Psoas muscle (tissue), 7 donors: ENCODE measurements at regions not wholly inside any gene's neighbourhood (a gene's known extent, or its start where the extent isn't known, plus 50 kb on each side); places are given as distances from the start of the nearest gene placed in this dataset.
A peak's percentile ranks its signal among the peaks of the same experiment; 100 is the strongest.

Source experiments
- ATAC-seq, 4 donors: fragments of 200-7000 bp; cut with Tn5 transposase; one replicate each; pipeline ENCODE4 v1.9.1; 2020; ENCODE audit warnings: moderate library complexity in 3 of 4, mild to moderate bottlenecking in 2 of 4
- DNase-seq, 2 donors: peaks; one replicate each; pipeline ENCODE4 v3.0.0-alpha.2; 2020
- H3K27ac ChIP-seq: fragments of 200-600 bp; one replicate; pipeline ENCODE4 v1.8.0; 2022
- H3K27me3 ChIP-seq, 3 donors: fragments of 200-600 bp in 1 of 3; one replicate each; pipeline versions ENCODE4 v1.6.1 to v1.8.0; 2013 to 2022; ENCODE audit warnings: low read length in 2 of 3, mild to moderate bottlenecking in 2 of 3, moderate library complexity in 1 of 3; ENCODE audit not compliant: insufficient read depth in 3 of 3
- H3K36me3 ChIP-seq, 2 donors: fragments of 200-600 bp in 1 of 2; one replicate each; pipeline versions ENCODE4 v1.6.1 to v1.8.0; 2013 to 2022; ENCODE audit warnings: low read depth in 1 of 2, mild to moderate bottlenecking in 1 of 2, moderate library complexity in 1 of 2; ENCODE audit not compliant: insufficient read depth in 1 of 2
- H3K4me1 ChIP-seq: fragments of 200-600 bp; one replicate; pipeline ENCODE4 v1.8.0; 2022
- H3K4me3 ChIP-seq: fragments of 200-600 bp; one replicate; pipeline ENCODE4 v1.8.0; 2022; ENCODE audit warnings: mild to moderate bottlenecking
- H3K9me3 ChIP-seq: fragments of 200-600 bp; one replicate; pipeline ENCODE4 v1.8.0; 2022
- WGBS, 3 donors: extraction: QIAGEN DNeasy Blood & Tissue Kit; methylation state at CpG; one replicate each; pipeline versions ENCODE4 v1.1.6 to v1.1.7; 2013; 5-methylcytosine and 5-hydroxymethylcytosine counted together
- intact Hi-C, 2 donors: fragments of 100-400 bp; cut with DNase I; formaldehyde crosslinking; loops; one replicate each; pipeline versions ENCODE4 v1.11.0 to v1.14.2; 2022
- TF ChIP-seq, protein P1 (sequence below): fragments of 200-600 bp; IDR thresholded peaks from one replicate; pipeline ENCODE4 v1.8.0; 2022; ENCODE audit warnings: antibody characterized with exemption
- donor health status: healthy with polysubstance abuse.
- donor health status: DM: no; HTN: no; CAD: no; lungs with moderate emphysema.
- donor health status: Bipolar disorder and iron deficiency.
- donor health status: healthy.
- donor health status: DM: yes; HTN: yes; CAD: no.
- donor health status: DM: no; HTN: no; CAD: no.
- donor health status: DM: yes; HTN: yes; CAD: no.

DNA sequence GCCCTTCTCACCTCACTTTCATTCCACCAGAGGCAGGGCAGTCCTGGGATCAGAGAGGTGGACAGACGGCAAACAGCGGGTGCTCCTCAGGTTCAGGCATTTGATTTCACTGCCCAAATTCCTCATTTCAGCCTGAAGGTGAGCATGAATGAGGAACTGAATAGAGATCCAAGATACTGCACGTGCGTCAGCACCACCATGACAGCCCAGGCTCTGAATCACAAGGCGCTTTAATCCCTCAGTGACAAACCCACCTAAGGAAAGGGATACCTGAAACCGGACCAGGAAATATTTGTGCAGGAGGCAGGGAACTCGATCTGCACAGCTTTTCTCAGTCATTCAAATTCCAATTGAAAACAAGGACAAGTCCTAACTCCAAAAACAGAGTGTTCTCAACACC is 174.8 kb upstream of the HEY2 start:
- intact Hi-C loops: no loop called here
- TF ChIP-seq, protein P1, sequence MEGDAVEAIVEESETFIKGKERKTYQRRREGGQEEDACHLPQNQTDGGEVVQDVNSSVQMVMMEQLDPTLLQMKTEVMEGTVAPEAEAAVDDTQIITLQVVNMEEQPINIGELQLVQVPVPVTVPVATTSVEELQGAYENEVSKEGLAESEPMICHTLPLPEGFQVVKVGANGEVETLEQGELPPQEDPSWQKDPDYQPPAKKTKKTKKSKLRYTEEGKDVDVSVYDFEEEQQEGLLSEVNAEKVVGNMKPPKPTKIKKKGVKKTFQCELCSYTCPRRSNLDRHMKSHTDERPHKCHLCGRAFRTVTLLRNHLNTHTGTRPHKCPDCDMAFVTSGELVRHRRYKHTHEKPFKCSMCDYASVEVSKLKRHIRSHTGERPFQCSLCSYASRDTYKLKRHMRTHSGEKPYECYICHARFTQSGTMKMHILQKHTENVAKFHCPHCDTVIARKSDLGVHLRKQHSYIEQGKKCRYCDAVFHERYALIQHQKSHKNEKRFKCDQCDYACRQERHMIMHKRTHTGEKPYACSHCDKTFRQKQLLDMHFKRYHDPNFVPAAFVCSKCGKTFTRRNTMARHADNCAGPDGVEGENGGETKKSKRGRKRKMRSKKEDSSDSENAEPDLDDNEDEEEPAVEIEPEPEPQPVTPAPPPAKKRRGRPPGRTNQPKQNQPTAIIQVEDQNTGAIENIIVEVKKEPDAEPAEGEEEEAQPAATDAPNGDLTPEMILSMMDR: no peak
- Histone ChIP-seq H3K9me3 (no peaks in the 10 kb centered on the region), H3K4me1 (no peaks in the 10 kb centered on the region), H3K4me3 (no peak overlapping the region), H3K27ac (no peak overlapping the region), H3K36me3 (no peaks in the 10 kb centered on the region), H3K27me3 (no peaks in the 10 kb centered on the region)
- ATAC-seq: peak; percentile 27 to 73 (median 62)
- WGBS, 3 donors: 42 to 64% (median 44%) methylated on average over 7 of the region's 7 CpGs
- no peak for DNase-seq

DNA sequence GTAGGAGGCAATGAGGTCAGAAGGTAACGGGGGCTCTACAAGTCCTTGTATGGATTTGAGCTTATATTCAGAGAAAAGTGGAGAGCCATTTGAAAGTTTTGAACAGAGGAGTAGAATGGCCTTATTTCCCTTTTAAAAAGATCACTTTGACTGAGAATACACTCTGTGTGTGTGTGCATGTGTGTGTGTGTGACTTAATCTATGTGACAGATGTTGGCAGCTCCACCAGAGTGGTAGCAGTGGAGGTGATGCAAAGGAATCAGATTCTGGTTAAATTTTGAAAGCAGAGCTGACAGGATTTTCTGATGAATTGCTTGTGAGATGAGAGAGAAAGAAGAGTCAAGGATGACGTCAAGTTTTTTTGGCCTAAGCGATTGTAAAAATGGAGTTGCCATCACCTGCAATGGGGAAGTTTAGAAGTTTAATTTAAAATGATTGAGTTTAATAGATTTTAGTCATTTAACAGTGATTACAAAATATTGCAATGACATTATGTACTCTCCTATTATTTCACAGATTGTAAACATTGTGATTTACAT is 172.2 kb upstream of the HEY2 start:
- Histone ChIP-seq H3K4me1 (no peaks in the 10 kb centered on the region), H3K9me3 (no peaks in the 10 kb centered on the region), H3K4me3 (no peak overlapping the region), H3K27ac (no peak overlapping the region), H3K27me3 (no peaks in the 10 kb centered on the region), H3K36me3 (no peaks in the 10 kb centered on the region)
- TF ChIP-seq, protein P1: no peak
- WGBS, 3 donors: 84 to 89% (median 85%) methylated on average over 3 of the region's 3 CpGs
- ATAC-seq (no peak), DNase-seq (no peak)
- intact Hi-C loops: no loop called here

DNA sequence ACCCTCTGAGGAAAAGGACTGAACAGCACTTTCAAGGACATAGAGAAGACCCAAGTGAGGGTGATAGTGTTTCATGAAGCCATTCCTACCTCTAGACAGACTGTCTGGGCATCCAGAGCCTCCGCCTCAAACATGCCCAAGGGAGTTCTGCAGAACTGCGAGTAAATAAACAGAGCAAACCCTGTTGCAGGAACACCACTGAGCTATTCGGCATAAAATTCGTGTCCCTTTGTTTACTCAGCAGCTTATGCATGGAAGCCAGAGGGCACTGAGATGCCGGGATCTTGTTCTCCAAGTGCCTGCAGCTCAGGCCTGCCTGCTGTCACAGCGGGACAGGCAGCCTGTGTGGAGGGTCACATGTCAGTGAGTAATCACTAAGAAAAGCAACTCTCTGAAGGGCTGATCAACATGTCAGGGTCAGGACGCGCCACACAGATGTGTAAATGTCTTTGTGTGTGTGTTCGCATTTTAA is 164.9 kb upstream of the HEY2 start:
- DNase-seq (peak; percentile 45 to 86), ATAC-seq (peak; percentile 99 to 100 (median 100))
- Histone ChIP-seq H3K36me3 (no peaks in the 10 kb centered on the region), H3K4me1 (peaks cover 13% of the 10 kb centered on the region), H3K27me3 (no peaks in the 10 kb centered on the region), H3K9me3 (no peaks in the 10 kb centered on the region), H3K27ac (peak overlapping the region; percentile 88), H3K4me3 (peak overlapping the region; percentile 26)
- TF ChIP-seq, protein P1: peak; percentile 20
- intact Hi-C loops: no loop called here
- 11 to 20% (median 15%) methylated on average over 9 of the region's 9 CpGs for WGBS, 3 donors

DNA sequence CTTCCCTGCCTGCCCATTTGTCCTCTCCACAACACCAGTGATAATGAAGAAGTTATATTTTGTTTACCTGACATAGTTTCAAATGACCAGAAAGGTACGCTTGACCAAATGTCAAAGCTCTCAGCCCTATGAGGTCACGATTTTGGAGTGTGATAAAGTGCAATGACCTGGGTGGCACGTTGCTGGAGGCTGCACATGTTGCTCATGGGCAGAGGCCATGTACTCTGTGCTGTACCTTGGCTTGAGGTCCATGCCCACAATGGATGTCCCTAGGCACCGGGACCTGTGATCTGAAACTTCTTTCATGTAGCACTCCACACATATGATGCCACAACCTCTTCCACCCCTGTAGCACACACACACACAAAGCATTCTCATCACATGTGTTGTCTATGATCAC is 164.0 kb upstream of the HEY2 start:
- peaks cover 13% of the 10 kb centered on the region for H3K4me1 ChIP-seq
- ATAC-seq (no peak), DNase-seq (no peak)
- 59 to 83% (median 65%) methylated on average over 4 of the region's 4 CpGs for WGBS, 3 donors
- no peak overlapping the region for H3K4me3 ChIP-seq
- H3K36me3 ChIP-seq: no peaks in the 10 kb centered on the region
- TF ChIP-seq, protein P1: no peak
- intact Hi-C loops: no loop called here
- H3K27ac ChIP-seq: peak overlapping the region; percentile 88
- no peaks in the 10 kb centered on the region for H3K27me3 ChIP-seq
- no peaks in the 10 kb centered on the region for H3K9me3 ChIP-seq

DNA sequence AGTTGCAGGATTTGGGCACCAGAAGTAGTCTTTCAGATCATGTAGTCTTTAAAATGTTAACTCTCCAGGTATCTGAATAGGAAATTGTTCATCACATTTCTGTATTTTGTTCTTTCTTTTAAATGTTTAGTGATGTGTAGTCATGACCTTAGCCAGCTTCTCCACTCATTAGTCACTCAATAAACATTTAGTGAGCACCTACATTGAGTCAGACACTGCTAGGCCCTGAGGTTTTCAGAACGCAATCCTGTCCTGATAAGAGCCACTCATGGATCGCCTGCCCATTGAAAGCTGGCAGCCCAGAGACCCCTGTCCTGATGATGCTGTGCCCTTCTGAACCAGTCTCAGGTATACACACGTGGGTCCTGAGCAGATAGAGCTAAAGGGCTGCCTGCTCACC is 163.4 kb upstream of the HEY2 start:
- H3K9me3 ChIP-seq: no peaks in the 10 kb centered on the region
- H3K4me3 ChIP-seq: no peak overlapping the region
- intact Hi-C loops: no loop called here
- no peaks in the 10 kb centered on the region for H3K36me3 ChIP-seq
- H3K27me3 ChIP-seq: no peaks in the 10 kb centered on the region
- no peak overlapping the region for H3K27ac ChIP-seq
- TF ChIP-seq, protein P1: no peak
- no peak for ATAC-seq
- 93% methylated on average over 3 of the region's 3 CpGs for WGBS, 3 donors
- DNase-seq: no peak
- peaks cover 13% of the 10 kb centered on the region for H3K4me1 ChIP-seq
